Mesendoderm (in vitro differentiated cells): ENCODE measurements at regions not wholly inside any gene's neighbourhood (a gene's known extent, or its start where the extent isn't known, plus 50 kb on each side); places are given as distances from the start of the nearest gene placed in this dataset.

Source experiments
- DNase-seq: peaks from one replicate; pipeline ENCODE4 v3.0.0; 2013
- H2AK5ac ChIP-seq: 2 replicates; pipeline ENCODE4 v1.6.1; 2013; ENCODE audit warnings: low read length, inconsistent platforms
- H2BK120ac ChIP-seq: 2 replicates; pipeline ENCODE4 v1.6.1; 2013; ENCODE audit warnings: low read depth, mild to moderate bottlenecking, low read length, moderate library complexity, mixed read lengths
- H2BK15ac ChIP-seq: replicated peaks from 2 replicates; pipeline ENCODE4 v1.6.1; 2013; ENCODE audit warnings: low read depth, mild to moderate bottlenecking, moderate library complexity
- H2BK5ac ChIP-seq: 2 replicates; pipeline ENCODE4 v1.6.1; 2013; ENCODE audit warnings: low read length, inconsistent platforms
- H3K18ac ChIP-seq: 2 replicates; pipeline ENCODE4 v1.6.1; 2013; ENCODE audit warnings: mild to moderate bottlenecking, low read length, mixed read lengths
- H3K23ac ChIP-seq: one replicate; pipeline ENCODE4 v1.6.1; 2013; ENCODE audit warnings: low read length
- H3K27ac ChIP-seq: 2 replicates; pipeline ENCODE4 v1.5.1; 2013; ENCODE audit warnings: low read depth, mild to moderate bottlenecking, inconsistent platforms, low read length, moderate library complexity
- H3K27me3 ChIP-seq: 2 replicates; pipeline ENCODE4 v1.6.1; 2013; ENCODE audit warnings: low read length, control low read depth, mild to moderate bottlenecking, inconsistent platforms; ENCODE audit not compliant: insufficient read depth, poor library complexity
- H3K36me3 ChIP-seq: 2 replicates; pipeline ENCODE4 v1.6.1; 2013; ENCODE audit warnings: low read length, inconsistent platforms; ENCODE audit not compliant: control insufficient read depth, insufficient read depth
- H3K4ac ChIP-seq: one replicate; pipeline ENCODE4 v1.6.1; 2013; ENCODE audit warnings: low read depth, mild to moderate bottlenecking, low read length, moderate library complexity
- H3K4me1 ChIP-seq: 2 replicates; pipeline ENCODE4 v1.6.1; 2013; ENCODE audit warnings: low read depth, low read length, inconsistent platforms; ENCODE audit not compliant: control insufficient read depth
- H3K4me2 ChIP-seq: 2 replicates; pipeline ENCODE4 v1.6.1; 2013; ENCODE audit warnings: low read length
- H3K4me3 ChIP-seq: 2 replicates; pipeline ENCODE4 v1.5.1; 2013; ENCODE audit warnings: mild to moderate bottlenecking, low read length
- H3K56ac ChIP-seq: one replicate; pipeline ENCODE4 v1.6.1; 2013; ENCODE audit warnings: low read length
- H3K79me1 ChIP-seq: 2 replicates; pipeline ENCODE4 v1.6.1; 2013; ENCODE audit warnings: low read length, inconsistent platforms
- H3K79me2 ChIP-seq: 2 replicates; pipeline ENCODE4 v1.6.1; 2013; ENCODE audit warnings: mild to moderate bottlenecking, low read length; ENCODE audit not compliant: control insufficient read depth, insufficient read depth
- H3K9ac ChIP-seq: 2 replicates; pipeline ENCODE4 v1.6.1; 2013; ENCODE audit warnings: low read length, inconsistent platforms
- H4K5ac ChIP-seq: one replicate; pipeline ENCODE4 v1.6.1; 2013; ENCODE audit warnings: low read length
- H4K8ac ChIP-seq: one replicate; pipeline ENCODE4 v1.6.1; 2013; ENCODE audit warnings: low read depth, mild to moderate bottlenecking, control low read depth, low read length, moderate library complexity
- WGBS: extraction: QIAGEN DNeasy Blood & Tissue Kit; methylation state at CpG from one replicate; pipeline ENCODE4 v1.1.7; 2013; ENCODE audit warnings: low lambda C conversion rate, missing lambda C conversion rate; ENCODE audit not compliant: insufficient coverage; ENCODE audit errors: extremely low coverage; 5-methylcytosine and 5-hydroxymethylcytosine counted together

DNA sequence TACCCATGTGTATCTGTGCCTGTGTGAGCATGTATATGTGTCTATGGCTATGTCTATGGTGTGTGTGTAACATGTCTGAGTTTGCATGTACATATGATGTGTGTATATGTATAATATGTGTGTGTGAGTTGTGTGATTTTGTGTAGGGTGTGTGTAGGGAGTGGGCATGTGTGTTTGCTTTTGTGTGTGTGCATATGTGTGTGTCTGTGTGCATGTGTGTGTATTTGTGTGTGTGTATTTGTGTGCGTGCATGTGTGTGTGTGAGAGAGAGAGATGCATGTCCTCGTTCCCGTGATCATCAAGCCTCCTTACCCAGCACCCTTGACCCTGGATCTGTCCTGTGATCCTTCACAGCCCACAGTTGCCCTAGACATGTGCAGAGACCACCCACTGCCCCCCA, 79.5 kb downstream of the LINGO1 start:
- no peak for DNase-seq

GRCh38 chr15:77552066-77552465, 80.6 kb downstream of the LINGO1 start:
- Histone ChIP-seq H3K23ac (no peak overlapping the region), H4K8ac (no peak overlapping the region), H3K18ac (no peak overlapping the region), H3K36me3 (no peaks in the 10 kb centered on the region), H3K4me1 (peaks cover 6% of the 10 kb centered on the region), H3K4me2 (no peak overlapping the region), H4K5ac (no peak overlapping the region), H3K27ac (no peak overlapping the region), H3K79me2 (no peaks in the 10 kb centered on the region), H2BK5ac (no peak overlapping the region), H3K27me3 (no peaks in the 10 kb centered on the region), H2BK120ac (no peak overlapping the region), H3K4me3 (no peak overlapping the region), H3K9ac (no peak overlapping the region), H2AK5ac (no peak overlapping the region), H3K4ac (no peak overlapping the region), H3K79me1 (no peaks in the 10 kb centered on the region), H2BK15ac (no peak overlapping the region), H3K56ac (no peak overlapping the region)
- WGBS, result no CpG with 5 or more reads among the region's 4 CpGs
- DNase-seq, result no peak

More for the DNA sequence above, 79.5 kb downstream of the LINGO1 start:
- no peak overlapping the region for H3K18ac ChIP-seq
- no peak overlapping the region for H3K56ac ChIP-seq
- H3K27me3 ChIP-seq, result no peaks in the 10 kb centered on the region
- no peaks in the 10 kb centered on the region for H3K79me1 ChIP-seq
- H3K4ac ChIP-seq, result no peak overlapping the region
- no peak overlapping the region for H4K5ac ChIP-seq
- no peak overlapping the region for H3K4me3 ChIP-seq
- no peaks in the 10 kb centered on the region for H3K36me3 ChIP-seq
- no peak overlapping the region for H3K9ac ChIP-seq
- H3K4me1 ChIP-seq, result peaks cover 14% of the 10 kb centered on the region
- no peak overlapping the region for H4K8ac ChIP-seq
- peak overlapping the region; percentile 71 for H3K23ac ChIP-seq
- no peaks in the 10 kb centered on the region for H3K79me2 ChIP-seq
- H3K4me2 ChIP-seq, result no peak overlapping the region
- H2AK5ac ChIP-seq, result no peak overlapping the region
- no peak overlapping the region for H3K27ac ChIP-seq
- no peak overlapping the region for H2BK5ac ChIP-seq
- no CpG with 5 or more reads among the region's 3 CpGs for WGBS
- H2BK120ac ChIP-seq, result no peak overlapping the region
- H2BK15ac ChIP-seq, result no peak overlapping the region

- H3K79me1 ChIP-seq, result no peaks in the 10 kb centered on the region
- no peak overlapping the region for H3K4me3 ChIP-seq
- no peak overlapping the region for H2BK5ac ChIP-seq
- H3K27me3 ChIP-seq, result no peaks in the 10 kb centered on the region
- H4K5ac ChIP-seq, result no peak overlapping the region
- no peak overlapping the region for H3K56ac ChIP-seq
- DNase-seq, result peak; percentile 40
- H3K4me2 ChIP-seq, result no peak overlapping the region
- H2BK15ac ChIP-seq, result no peak overlapping the region
- H3K4ac ChIP-seq, result no peak overlapping the region
- no peak overlapping the region for H3K27ac ChIP-seq
- no peak overlapping the region for H2BK120ac ChIP-seq
- no peak overlapping the region for H3K23ac ChIP-seq
- no peak overlapping the region for H3K18ac ChIP-seq
- WGBS, result no CpG with 5 or more reads among the region's 13 CpGs
- no peaks in the 10 kb centered on the region for H3K36me3 ChIP-seq
- no peak overlapping the region for H2AK5ac ChIP-seq
- no peak overlapping the region for H4K8ac ChIP-seq
- H3K79me2 ChIP-seq, result no peaks in the 10 kb centered on the region
- peaks cover 2% of the 10 kb centered on the region for H3K4me1 ChIP-seq
- H3K9ac ChIP-seq, result no peak overlapping the region
Measured at GRCh38 chr15:77550301-77551251, 82.1 kb downstream of the LINGO1 start.

DNA sequence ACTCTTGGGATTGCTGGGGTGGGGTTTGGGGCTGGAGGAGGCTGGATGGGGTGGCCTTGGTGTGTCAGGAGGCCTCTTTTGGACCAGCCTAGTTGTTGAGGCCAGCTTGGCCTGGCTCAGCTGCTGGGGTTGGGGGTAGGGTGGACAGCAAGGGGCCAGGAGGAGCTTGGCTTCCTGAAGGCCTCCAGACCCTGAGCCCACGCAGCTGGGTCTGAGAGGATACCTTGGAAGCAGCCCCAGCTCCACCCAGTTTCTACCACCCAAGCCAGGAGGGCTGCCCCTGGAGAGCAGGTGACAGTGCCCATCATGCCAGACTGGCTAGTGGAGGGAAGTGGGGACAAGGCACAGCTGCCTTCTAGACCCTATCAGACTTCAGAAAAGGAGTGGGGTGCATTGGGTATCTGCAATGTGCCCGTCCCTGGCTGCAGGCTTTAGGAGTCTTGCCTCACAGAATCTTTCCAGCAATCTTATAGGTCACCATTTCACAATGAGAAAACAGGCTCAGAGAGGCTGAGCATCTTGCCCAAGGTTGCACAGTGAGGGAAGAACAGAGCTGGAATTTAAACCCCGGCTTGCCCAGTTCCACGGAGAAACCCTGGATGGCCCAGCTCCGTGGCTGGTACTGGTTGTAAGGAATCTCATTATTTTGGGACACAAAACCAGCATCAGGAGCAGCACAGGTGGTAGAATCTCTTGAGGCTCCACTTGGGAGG, 83.0 kb downstream of the LINGO1 start:
- WGBS, result no CpG with 5 or more reads among the region's 5 CpGs
- Histone ChIP-seq H4K8ac (no peak overlapping the region), H2BK5ac (no peak overlapping the region), H2AK5ac (no peak overlapping the region), H3K9ac (no peak overlapping the region), H3K56ac (no peak overlapping the region), H3K79me2 (no peaks in the 10 kb centered on the region), H3K23ac (no peak overlapping the region), H4K5ac (no peak overlapping the region), H3K4me2 (no peak overlapping the region), H3K36me3 (no peaks in the 10 kb centered on the region), H3K27ac (no peak overlapping the region), H3K79me1 (no peaks in the 10 kb centered on the region), H3K4ac (no peak overlapping the region), H3K4me3 (no peak overlapping the region), H3K18ac (no peak overlapping the region), H3K4me1 (peaks cover 2% of the 10 kb centered on the region), H2BK15ac (no peak overlapping the region), H3K27me3 (no peaks in the 10 kb centered on the region), H2BK120ac (no peak overlapping the region)
- no peak for DNase-seq

DNA sequence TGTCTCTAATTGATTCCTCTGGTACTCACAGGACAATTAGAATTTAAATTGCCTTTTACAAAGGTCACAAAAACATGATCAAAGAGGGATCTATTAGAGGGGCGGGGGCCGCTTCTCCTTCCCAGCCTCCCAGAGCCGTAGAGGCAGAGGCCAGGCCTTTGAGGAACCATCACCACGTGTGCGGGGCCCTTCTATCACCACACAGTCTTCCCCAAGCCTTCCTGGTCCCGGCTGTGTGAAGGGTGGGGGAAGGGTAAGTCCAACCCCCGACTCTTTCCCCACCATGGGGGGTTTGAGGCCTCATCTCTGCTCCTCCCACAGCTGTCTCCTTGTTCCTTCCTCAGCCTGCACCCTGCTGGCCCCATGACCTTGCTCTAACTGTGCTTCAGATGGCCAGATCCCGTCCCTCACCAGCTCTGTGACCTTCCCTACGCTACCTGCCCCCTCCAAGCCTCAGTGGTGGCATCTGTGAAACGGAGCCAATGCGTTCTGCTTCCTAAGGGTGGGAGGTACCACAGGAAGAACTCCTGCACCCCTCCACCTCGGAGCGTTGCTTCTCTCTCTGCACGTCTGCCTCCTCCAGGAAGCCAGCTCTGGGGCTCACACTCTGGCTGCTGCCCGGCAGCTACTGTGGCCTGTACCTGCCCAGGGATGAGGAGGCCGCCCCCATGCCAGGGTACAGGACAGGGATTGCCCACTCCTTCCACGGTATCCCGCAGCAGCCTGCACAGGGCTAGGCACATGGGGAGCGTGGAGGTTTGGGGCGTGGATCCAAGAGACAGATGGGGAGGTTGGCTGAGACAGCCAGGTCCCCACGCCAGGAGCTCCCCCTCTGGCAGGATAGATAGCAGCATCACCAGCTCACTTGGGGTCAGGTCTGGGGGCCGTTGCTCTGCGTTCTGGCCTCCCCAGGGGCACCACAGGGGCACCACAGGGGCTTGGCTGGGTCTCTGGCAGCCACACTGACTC, 83.8 kb downstream of the LINGO1 start:
- Histone ChIP-seq H3K27ac (no peak overlapping the region), H2AK5ac (peak overlapping the region; percentile 61), H3K56ac (peak overlapping the region; percentile 63), H3K18ac (no peak overlapping the region), H2BK15ac (no peak overlapping the region), H3K79me1 (no peaks in the 10 kb centered on the region), H3K27me3 (no peaks in the 10 kb centered on the region), H3K23ac (no peak overlapping the region), H4K5ac (no peak overlapping the region), H3K4me3 (no peak overlapping the region), H3K4ac (no peak overlapping the region), H4K8ac (no peak overlapping the region), H3K4me2 (no peak overlapping the region), H3K79me2 (no peaks in the 10 kb centered on the region), H2BK120ac (no peak overlapping the region), H3K9ac (peak overlapping the region; percentile 8), H2BK5ac (no peak overlapping the region), H3K36me3 (no peaks in the 10 kb centered on the region), H3K4me1 (peaks cover 2% of the 10 kb centered on the region)
- WGBS, result no CpG with 5 or more reads among the region's 23 CpGs
- peak; percentile 64 for DNase-seq
